ENCODE measurements at regions not wholly inside any gene's neighbourhood (a gene's known extent, or its start where the extent isn't known, plus 50 kb on each side); places are given as distances from the start of the nearest gene placed in this dataset.
"Not testable (repeated sequence)": the region's sequence is repeated elsewhere in the genome, so short reads cannot be mapped to it uniquely, and the experiment has no call there.

DNA sequence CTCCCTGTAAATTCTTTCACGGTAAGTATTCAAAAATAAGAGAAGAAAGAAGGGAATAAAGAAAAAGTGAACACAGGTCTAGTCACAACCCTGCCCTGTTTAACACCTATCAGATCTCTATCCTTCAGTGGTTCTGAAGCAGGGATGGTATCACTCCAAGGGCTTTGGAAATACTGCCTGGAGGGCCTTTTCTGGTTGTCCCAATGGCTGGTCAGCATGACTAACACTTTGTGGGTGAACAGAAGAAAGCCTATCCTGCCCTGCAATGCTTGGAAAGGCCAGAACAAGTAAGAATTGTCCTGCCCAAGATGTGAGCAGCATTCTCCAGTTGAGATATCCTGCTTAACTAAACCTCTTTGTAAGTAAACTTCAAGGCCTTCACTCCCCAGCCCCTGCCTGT is 124.9 kb downstream of the TMEM167A start:
- no peak for DNase-seq

DNA sequence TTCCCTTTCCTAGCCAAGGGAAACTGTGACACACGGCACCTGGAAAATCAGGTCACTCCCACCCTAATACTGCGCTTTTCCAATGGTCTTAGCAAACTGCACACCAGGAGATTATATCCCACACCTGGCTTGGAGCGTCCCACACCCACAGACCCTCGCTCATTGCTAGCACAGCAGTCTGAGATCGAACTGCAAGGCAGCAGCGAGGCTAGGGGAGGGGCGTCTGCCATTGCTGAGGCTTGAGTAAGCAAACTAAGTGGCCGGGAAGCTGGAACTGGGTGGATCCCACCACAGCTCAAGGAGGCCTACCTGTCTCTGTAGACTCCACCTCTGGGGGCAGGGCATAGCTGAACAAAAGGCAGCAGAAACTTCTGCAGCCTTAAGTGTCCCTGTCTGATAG is 132.9 kb downstream of the TMEM167A start:
- DNase-seq = not testable (repeated sequence)

DNA sequence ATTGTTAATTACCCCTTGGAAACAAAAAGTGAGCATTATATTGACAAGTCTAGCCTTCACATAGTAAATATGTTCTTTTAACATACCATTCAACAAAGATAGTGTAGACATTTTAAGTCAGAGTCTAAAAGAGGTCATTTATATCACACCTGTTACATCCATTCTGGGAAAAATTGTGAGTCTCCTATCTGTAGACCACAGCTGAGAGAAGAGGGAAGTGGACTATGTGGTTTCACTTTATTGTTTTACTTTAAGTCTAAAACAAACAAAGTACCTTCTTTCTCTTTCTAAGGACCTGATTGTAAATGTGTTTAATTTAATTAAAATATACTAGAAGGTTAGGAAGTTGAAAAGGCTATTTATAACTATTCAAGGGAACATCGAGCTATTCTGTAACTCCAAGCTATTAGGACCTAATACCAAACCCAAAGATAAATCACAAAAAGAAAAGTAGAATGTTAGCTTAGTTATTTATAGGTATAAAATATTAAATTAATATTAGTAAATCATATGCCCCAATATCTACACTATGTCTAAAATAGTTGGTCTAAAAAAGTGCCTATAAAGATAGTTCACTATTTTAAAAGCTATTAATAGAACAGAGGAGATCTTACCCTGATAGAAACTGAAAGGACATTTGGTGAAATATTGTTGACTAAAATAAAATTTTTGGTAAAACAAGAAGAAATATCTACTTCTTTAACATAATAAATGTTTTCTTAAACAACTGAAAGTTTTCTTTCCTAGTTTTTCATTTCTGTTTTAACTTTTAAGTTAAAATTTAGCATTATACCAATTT is 134.9 kb downstream of the TMEM167A start:
- no peak for DNase-seq

DNA sequence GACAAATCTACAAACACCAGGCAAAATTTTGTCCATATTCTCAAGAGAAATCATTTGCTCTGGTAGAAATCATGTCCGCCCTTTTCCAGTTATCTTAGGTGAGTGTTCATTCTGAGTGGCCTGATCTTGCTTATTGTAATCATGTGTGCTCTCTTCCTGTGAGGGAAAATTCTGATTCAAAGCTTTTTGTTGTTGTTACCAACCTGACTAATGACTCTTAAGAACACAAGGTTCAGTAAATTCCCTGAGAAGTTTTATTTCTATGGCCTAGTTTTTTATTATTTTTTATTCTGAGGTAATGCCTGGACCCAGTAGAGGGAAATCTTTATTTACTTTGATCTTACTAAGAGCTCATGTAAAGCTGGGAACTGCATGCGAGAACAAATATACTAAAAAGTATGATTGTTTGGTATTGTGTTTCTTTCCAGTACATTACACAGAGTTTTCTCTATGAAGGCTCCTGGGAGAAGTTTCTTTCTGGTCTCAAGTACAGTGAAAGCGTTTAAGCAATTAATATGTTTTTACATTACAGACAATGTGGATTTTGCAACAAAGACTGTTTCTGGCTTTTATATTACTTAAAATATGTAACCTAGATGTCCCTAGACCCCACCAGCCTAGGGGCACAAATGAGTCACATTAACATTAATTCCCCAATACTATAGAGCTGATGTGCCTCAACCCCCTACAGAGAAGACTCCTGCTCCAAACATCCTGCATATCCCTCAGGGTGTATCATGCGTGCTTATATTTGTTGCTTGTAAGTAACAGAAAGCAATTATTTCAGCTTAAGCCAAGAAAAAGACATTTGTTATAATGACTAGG is 138.1 kb downstream of the TMEM167A start:
- no peak for DNase-seq

DNA sequence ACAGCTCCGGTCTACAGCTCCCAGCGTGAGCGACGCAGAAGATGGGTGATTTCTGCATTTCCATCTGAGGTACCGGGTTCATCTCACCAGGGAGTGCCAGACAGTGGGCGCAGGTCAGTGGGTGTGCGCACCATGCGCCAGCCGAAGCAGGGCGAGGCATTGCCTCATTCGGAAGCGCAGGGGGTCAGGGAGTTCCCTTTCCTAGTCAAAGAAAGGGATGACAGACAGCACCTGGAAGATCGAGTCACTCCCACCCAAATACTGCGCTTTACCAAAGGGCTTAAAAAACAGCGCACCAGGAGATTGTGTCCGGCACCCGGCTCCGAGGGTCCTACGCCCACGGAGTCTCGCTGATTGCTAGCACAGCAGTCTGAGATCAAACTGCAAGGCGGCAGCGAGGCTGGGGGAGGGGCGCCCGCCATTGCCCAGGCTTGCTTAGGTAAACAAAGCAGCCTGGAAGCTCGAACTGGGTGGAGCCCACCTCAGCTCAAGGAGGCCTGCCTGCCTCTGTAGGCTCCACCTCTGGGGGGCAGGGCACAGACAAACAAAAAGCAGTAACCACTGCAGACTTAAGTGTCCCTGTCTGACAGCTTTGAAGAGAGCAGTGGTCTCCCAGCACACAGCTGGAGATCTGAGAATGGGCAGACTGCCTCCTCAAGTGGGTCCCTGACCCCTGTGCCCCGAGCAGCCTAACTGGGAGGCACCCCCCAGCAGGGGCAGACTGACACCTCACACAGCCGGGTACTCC is 144.5 kb downstream of the TMEM167A start:
- not testable (repeated sequence) for DNase-seq

DNA sequence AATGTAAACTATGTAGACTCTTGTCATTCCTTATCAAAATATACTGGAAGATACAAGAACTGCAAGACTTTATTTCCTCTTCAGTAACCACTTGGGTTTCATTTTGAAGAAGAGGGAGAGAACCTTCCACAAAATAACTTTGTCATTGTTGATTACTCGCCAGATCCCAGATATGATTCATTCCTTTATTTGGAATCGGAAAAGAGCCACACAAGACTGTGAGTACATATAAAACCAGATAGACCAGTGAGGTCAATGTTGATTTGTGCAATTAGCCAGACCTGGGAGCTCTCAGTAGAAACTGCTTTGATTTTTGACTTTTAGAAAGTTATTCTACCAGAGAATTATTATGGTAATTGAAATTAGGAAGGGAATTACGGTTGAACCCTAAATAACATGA is 146.1 kb downstream of the TMEM167A start:
- no peak for DNase-seq

DNA sequence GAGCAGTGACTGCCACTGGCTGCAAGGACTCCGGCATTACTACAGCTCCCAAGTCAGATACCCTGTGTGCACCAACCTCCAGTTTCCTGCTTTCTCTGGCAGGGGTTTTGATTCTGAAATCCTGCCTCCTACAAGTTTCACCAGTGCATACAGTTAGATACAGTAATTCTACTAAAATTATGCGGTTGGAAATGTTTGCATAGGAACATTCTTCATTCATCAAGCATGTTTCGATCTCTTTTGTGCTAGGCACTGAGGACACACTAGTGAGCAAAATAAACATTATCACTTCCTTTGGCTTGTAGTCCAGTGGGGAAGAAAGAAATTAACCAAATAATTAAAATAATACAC is 152.2 kb downstream of the TMEM167A start:
- DNase-seq = no peak

DNA sequence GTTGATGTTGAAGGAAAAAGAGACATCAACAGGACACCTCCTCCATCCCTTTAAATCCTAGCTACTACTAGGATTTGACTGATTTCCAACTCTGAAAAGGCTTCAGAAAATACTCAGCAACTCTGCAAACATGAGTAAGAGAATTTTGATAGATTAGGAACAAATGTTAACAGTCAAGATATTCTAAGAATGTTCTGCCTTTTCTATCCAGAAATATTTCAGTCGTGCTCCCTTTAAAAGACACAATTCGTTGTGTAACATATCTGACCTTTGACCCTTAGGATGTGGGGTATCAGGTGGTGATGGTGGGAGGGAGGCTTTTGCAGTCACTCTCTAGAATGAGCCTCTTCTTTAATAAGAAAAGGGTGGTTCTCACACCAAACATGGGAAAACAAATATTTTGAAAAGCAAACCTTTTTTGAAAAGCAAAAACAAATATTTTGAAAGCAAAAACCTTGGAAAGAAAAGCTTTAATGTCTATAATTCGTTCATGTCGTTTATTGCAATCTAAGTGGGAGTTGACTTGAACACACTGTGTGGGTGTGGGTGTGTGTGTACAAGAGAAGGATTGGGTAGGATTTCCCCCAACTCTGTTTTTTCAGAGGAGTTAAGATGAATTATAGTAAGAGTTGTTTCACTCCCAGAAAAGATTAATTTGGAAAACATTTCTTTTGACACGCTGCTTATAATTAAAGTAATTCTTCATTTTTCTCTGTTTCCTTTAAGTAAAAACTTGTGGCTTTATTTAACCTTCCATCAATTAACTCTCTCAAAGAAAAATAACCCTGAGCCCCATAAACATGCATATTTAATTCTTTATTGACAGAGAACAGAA is 152.8 kb downstream of the TMEM167A start:
- no peak for DNase-seq

DNA sequence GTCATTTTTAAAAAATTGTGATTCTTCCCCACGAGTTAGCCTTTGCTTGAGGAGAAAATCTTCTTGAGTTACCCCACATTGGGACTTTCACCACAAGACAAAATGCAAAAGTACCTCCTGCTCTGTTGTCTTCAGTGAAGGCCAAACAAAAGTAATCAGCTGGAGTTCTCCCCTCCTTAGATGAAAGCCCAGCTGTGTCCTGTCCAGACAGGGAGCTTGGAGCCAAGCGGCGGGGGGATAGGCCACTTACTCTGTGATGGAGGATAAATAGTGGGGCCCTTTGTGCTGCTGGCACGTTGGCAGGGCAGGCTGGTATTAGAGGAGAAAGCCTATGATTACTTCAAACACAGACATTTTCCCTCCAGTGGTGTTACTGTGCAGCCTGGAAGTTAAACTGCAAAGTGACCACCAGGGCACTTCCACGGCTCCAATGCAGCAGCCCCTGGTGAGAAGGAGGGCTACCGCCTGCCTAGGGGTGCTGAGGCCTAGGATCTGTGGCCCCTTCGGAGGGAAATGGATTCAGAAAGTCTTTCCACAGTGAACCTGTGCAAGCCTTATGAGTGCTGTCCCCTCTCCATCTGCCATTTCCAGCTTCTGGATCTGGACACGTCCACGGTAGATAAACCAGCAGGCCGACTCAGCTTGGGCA is 155.0 kb downstream of the TMEM167A start:
- DNase-seq = no peak

DNA sequence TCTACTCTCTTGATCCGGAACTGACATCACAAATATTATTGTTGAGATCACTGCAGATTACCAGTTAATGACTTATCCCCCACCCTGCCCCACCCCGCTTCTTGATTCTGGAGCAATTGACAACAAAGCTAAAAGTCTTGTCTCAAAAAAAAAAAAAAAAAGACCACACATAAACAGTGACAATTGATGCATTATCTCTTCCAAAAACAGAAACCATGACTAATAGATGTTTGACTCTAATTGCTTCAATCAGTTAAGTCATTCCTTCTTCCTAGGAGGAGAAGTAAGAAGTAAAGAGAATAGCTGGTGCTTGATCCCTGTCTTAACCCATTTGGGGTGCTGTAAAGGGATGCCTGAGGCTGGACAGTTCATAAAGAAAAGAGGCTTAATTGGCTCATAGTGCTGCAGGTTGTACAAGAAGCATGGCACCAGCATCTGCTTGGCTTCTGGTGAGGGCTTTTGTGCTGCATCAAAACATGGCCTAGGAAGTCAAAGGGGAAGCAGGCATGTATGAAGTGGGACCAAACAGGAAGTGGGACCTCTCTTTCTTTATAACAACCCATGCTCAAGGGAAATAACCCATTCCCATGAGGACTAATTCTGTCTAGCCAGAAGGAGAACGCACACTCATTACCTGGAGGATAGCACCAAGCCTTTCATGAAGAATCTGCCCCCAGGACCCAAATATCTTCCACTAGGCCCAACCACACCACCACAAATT is 158.7 kb downstream of the TMEM167A start:
- no peak for DNase-seq

DNA sequence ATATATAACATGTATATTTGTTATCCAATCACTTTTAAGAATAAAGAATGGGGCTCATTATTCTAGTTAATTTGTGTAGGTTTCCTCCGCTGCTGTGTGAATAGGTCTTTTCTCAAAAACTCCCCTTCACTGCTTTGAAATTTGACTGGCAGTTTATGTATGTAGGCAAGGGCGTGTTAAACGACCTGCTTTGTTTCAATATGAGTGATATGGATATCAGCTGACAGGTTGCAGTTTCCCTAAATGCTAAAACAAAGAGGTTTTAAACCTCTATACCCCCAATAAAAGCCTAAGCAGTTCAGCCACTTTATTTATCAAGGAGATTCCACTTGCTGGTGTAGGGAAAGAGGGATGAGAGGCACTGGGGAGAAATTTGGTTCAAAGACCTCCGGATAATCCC is 159.6 kb downstream of the TMEM167A start:
- no peak for DNase-seq

DNA sequence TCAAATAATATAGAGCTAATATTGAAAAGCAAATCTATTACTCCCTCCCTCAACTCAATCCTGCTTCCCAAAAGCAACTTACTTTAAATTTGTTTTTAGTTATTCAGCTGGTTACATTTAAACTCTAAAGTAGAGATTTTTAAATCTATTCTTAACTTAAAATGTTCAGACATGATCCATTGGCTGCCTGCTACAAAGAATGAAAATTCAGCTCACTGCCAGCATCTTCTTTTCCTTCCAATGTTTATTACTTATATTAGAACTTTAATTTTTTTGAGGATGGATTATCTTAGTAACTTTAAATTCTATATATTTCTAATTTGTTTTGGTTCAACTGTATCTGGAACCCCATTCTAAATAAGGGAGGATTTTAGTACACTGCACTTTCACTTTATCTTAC is 163.2 kb downstream of the TMEM167A start:
- DNase-seq = no peak

DNA sequence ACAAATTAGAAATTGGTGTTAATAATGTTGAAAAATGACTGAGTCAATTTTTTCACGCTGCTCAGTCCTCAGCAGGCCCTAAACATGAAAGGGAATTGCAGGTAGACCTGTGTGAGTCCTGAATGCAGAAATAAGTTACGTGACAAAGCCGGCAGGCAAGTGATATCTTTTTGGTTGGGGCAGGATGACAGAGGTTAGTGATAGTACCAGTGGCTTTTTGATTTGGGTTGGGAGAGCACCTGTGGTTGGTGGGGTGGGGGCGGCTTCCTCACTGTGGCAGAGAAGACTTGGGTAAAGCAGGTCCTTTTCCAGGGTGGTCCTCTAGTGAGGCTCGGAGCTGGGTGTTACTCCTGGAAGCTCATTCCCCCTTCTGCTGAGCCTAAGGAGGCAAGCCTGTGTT is 164.7 kb downstream of the TMEM167A start:
- no peak for DNase-seq

DNA sequence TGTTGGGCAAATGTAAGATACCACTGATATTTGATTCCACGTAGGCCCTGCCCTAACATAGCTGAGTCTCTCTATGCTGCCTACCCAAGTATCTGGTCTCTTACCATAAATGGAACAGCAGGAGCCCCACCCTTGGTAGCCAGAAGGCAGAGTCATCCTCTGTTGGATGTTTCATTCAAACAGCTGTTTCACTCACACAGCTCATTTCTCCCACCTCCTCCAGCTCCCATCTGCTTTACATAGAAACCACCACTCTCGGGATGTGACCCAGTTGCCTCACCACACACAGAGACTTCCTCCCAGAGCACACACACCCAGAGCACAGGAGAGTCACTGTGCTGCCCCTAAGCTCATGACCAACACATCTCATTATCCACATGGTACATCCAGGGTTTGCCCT is 165.3 kb downstream of the TMEM167A start:
- no peak for DNase-seq

DNA sequence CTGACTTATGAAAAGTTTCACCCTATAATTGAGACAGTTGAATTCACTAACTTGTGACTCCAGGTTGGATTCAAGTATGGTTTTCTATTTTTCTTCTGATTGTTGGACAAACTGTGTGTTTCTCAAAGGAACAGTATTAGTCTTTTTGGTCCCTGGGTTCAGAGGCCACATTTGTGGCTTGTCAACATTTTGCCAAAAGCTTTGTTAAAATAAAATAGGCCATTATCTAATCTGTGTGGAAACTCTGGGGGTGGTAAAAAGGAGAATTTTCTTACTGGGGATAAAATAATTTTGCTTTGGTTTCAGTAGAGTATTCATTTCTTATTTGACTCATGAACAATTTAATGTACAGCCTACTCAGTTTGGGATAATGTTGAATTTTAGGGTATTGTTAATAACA is 166.3 kb downstream of the TMEM167A start:
- no peak for DNase-seq

DNA sequence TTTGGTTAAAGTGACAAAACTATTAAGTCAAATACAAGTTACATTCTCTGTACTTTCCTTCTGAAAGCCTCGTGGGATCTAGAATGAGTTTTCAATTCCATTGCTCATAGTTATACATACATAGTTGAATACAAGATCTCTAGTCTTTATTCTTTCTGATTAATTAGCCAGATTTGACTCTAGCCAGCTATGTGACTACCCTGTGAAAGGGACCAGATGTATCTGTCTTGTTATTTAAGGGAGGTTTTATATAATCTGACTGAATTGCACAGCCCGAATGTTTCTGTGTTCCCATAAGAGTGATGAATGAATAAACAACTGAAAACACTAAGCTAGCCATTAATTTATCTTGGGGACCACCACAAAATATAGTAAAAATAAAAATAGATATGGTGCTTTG is 166.7 kb downstream of the TMEM167A start:
- DNase-seq = no peak

DNA sequence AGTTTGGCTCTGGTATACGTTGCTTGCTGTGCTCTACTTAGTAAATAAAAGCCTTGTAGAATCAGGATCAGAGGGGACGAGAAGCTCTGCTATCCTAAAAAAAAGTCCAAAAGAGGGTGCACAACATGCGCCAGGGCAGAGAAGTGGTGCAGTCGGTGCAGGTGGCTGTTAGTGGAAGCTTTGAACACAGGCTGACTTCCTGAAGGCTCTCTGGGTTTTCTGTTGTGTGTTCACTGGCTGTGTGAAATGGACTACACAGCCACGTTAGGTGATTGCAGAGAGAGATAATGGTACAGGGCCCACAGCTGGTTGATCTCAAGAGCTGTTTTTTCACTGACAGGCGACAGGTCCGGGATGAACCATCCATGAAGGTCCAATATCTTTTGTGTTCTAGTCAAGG is 167.4 kb downstream of the TMEM167A start:
- no peak for DNase-seq

DNA sequence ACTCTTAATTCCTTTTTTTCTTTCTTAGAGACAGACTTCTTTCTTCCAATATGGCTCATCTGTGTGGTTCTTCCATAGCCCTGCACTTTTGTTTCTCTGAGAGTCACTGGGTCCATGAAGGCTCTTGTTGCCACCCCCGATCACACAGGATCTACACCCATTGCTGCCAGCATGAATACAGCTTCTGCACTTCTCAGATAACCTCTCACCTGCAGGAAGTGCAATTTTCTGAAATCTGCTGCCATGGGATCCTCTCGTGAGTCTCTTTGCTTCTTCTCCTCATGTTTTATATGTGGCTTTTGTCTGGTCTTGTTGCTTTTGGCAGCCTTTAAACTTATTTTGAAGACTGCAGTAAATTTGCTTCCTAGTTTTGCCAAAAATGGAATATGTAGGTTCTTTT is 171.2 kb downstream of the TMEM167A start:
- no peak for DNase-seq

DNA sequence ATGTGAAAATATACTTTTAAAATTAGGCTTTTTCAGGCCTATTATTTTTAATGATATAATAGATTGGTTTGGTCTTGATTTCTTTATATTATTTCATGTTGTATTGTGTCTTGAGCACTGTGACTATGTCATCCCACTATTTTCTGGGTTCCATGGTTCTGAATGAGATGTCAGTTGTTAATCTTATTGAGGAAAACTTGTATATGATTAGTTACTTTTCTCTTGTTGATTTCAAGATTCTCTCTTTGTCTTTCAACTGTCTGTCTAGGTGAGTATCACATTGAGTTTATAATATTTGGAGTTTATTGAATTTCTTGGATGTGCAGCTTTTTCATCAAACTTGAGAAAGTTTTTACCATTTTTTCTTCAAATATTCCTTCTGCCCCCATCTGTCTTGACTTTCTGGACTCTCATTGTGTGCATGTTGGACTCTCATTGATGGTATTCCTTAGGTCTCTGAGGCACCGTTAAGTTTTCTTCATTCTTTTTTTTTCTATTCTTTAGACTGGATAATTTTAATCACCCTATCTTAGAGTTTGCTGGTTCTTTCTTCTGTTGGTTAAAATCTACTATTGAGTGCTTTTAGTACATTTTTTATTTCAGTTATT is 175.8 kb downstream of the TMEM167A start:
- DNase-seq = no peak

DNA sequence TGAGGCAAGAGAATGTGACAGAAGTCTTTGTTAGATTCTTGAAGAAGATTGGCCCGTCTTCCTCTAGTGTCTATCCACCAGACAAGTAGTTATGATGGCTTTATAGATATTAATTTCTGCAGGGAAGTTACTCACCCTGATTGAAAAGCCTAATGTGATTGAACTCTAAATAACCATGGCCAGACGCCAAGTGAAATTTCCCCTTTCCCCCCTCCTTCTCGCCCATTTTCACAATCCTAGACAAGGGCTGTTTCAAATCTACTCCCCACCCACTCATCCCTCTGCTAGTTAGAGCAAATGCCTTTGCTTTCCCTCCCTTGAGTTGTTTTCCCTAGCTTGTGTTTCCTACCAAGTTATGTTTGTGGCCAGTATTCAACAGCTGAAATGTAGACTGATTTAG is 182.5 kb downstream of the TMEM167A start:
- DNase-seq = no peak

DNA sequence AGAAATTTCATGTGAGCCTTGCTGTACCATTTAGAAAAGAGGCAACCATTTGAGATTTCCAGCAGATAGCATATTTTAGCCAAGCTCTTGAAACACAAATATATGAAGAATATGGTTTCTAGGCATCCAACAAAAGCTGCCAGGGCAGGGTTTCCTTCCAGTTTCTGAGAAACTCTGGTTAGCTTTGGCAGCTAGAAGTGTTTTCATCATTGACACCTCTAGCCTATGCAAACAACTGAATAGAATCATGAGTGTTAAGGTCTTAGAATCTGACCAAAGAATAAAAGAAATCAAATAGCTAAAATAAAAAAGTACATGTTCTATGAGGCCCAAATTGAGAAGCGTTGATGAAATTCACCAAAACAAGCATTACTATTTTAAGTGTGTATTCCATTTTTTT is 188.1 kb downstream of the TMEM167A start:
- no peak for DNase-seq
